ENCODE measurements at regions not wholly inside any gene's neighbourhood (a gene's known extent, or its start where the extent isn't known, plus 50 kb on each side); places are given as distances from the start of the nearest gene placed in this dataset.

- intact Hi-C loops (cut with DNase I), result no loop called here
- no peaks in the 10 kb centered on the region for H3K27me3 ChIP-seq
- no peak for DNase-seq
- H3K36me3 ChIP-seq, result no peaks in the 10 kb centered on the region
- no peak for TF ChIP-seq CTCF (IDR thresholded peaks at IDR 0.05)
- no peak overlapping the region for H3K4me3 ChIP-seq
- no peaks in the 10 kb centered on the region for H3K9me3 ChIP-seq
- no peaks in the 10 kb centered on the region for H3K4me1 ChIP-seq
- H3K9ac ChIP-seq (ENCODE audit: low read depth in 2 of 2, low read length in 2 of 2), result no peak overlapping the region
- no peak overlapping the region for H3K27ac ChIP-seq
These were observed 485.8 kb downstream of the VRK1 start for GRCh38 chr14:97283005-97283403.

- intact Hi-C loops (cut with DNase I), result no loop called here
- DNase-seq, result no peak
- Histone ChIP-seq H3K9ac (ENCODE audit: low read depth in 2 of 2, low read length in 2 of 2) (no peak overlapping the region), H3K9me3 (no peaks in the 10 kb centered on the region), H3K4me3 (no peak overlapping the region), H3K36me3 (no peaks in the 10 kb centered on the region), H3K27ac (no peak overlapping the region), H3K27me3 (no peaks in the 10 kb centered on the region), H3K4me1 (no peaks in the 10 kb centered on the region)
- no peak for TF ChIP-seq CTCF (IDR thresholded peaks at IDR 0.05)
These were observed 486.2 kb downstream of the VRK1 start for GRCh38 chr14:97283426-97283825.

GRCh38 chr14:97283841-97284240, 486.7 kb downstream of the VRK1 start:
- no peak overlapping the region for H3K4me3 ChIP-seq
- H3K4me1 ChIP-seq, result no peaks in the 10 kb centered on the region
- no peak for TF ChIP-seq CTCF (IDR thresholded peaks at IDR 0.05)
- DNase-seq, result no peak
- no peaks in the 10 kb centered on the region for H3K9me3 ChIP-seq
- no peak overlapping the region for H3K9ac ChIP-seq (ENCODE audit: low read depth in 2 of 2, low read length in 2 of 2)
- no peaks in the 10 kb centered on the region for H3K27me3 ChIP-seq
- intact Hi-C loops (cut with DNase I), result no loop called here
- H3K27ac ChIP-seq, result no peak overlapping the region
- H3K36me3 ChIP-seq, result no peaks in the 10 kb centered on the region

- Histone ChIP-seq H3K27ac (no peak overlapping the region), H3K9ac (ENCODE audit: low read depth in 2 of 2, low read length in 2 of 2) (no peak overlapping the region), H3K4me3 (no peak overlapping the region), H3K9me3 (no peaks in the 10 kb centered on the region), H3K27me3 (no peaks in the 10 kb centered on the region), H3K36me3 (no peaks in the 10 kb centered on the region), H3K4me1 (no peaks in the 10 kb centered on the region)
- intact Hi-C loops (cut with DNase I), result no loop called here
- DNase-seq, result no peak
- TF ChIP-seq CTCF (IDR thresholded peaks at IDR 0.05), result no peak
These were observed 490.8 kb downstream of the VRK1 start for GRCh38 chr14:97287956-97288355.

- H3K9ac ChIP-seq (ENCODE audit: low read depth in 2 of 2, low read length in 2 of 2), result no peak overlapping the region
- intact Hi-C loops (cut with DNase I), result no loop called here
- no peaks in the 10 kb centered on the region for H3K4me1 ChIP-seq
- H3K4me3 ChIP-seq, result no peak overlapping the region
- H3K9me3 ChIP-seq, result no peaks in the 10 kb centered on the region
- no peaks in the 10 kb centered on the region for H3K36me3 ChIP-seq
- H3K27me3 ChIP-seq, result no peaks in the 10 kb centered on the region
- no peak overlapping the region for H3K27ac ChIP-seq
- DNase-seq, result no peak
- no peak for TF ChIP-seq CTCF (IDR thresholded peaks at IDR 0.05)
These were observed 492.9 kb downstream of the VRK1 start for GRCh38 chr14:97290065-97290464.

GRCh38 chr14:97290977-97291376, 493.8 kb downstream of the VRK1 start:
- Histone ChIP-seq H3K9ac (ENCODE audit: low read depth in 2 of 2, low read length in 2 of 2) (no peak overlapping the region), H3K9me3 (no peaks in the 10 kb centered on the region), H3K36me3 (no peaks in the 10 kb centered on the region), H3K4me1 (no peaks in the 10 kb centered on the region), H3K4me3 (no peak overlapping the region), H3K27ac (no peak overlapping the region), H3K27me3 (no peaks in the 10 kb centered on the region)
- TF ChIP-seq CTCF (IDR thresholded peaks at IDR 0.05), result no peak
- intact Hi-C loops (cut with DNase I), result no loop called here
- no peak for DNase-seq

Data from colonic mucosa (tissue), 4 donors.